ENCODE measurements at regions not wholly inside any gene's neighbourhood (a gene's known extent, or its start where the extent isn't known, plus 50 kb on each side); places are given as distances from the start of the nearest gene placed in this dataset.

- Mint-ChIP-seq H3K27me3 (ENCODE audit: low read depth) (peaks cover 11% of the 10 kb centered on the region), H3K9me3 (peaks cover 19% of the 10 kb centered on the region), H3K4me3 (no peak overlapping the region), H3K36me3 (ENCODE audit: low read depth) (peaks cover 5% of the 10 kb centered on the region), H3K27ac (ENCODE audit: unreplicated experiment) (no peak overlapping the region), H3K4me1 (peaks cover 6% of the 10 kb centered on the region)
- no peak for DNase-seq (ENCODE audit: low read depth, low spot score)
- TF ChIP-seq CTCF (conservative IDR thresholded peaks at IDR 0.05), result no peak
These were observed 246.6 kb upstream of the NCKAP5 start for GRCh38 chr2:133814890-133815289.

GRCh38 chr2:133816037-133816436, 247.8 kb upstream of the NCKAP5 start:
- no peak overlapping the region for H3K4me3 Mint-ChIP-seq
- no peak for TF ChIP-seq CTCF (conservative IDR thresholded peaks at IDR 0.05)
- no peak overlapping the region for H3K27ac Mint-ChIP-seq (ENCODE audit: unreplicated experiment)
- DNase-seq (ENCODE audit: low read depth, low spot score), result no peak
- no peaks in the 10 kb centered on the region for H3K36me3 Mint-ChIP-seq (ENCODE audit: low read depth)
- peaks cover 4% of the 10 kb centered on the region for H3K27me3 Mint-ChIP-seq (ENCODE audit: low read depth)
- H3K9me3 Mint-ChIP-seq, result peaks cover 13% of the 10 kb centered on the region
- H3K4me1 Mint-ChIP-seq, result peaks cover 6% of the 10 kb centered on the region

GRCh38 chr2:133817680-133818566, 249.7 kb upstream of the NCKAP5 start:
- Mint-ChIP-seq H3K27ac (ENCODE audit: unreplicated experiment) (no peak overlapping the region), H3K36me3 (ENCODE audit: low read depth) (no peaks in the 10 kb centered on the region), H3K27me3 (ENCODE audit: low read depth) (no peaks in the 10 kb centered on the region), H3K4me3 (no peak overlapping the region), H3K9me3 (peaks cover 4% of the 10 kb centered on the region), H3K4me1 (peaks cover 6% of the 10 kb centered on the region)
- no peak for DNase-seq (ENCODE audit: low read depth, low spot score)
- TF ChIP-seq CTCF (conservative IDR thresholded peaks at IDR 0.05), result no peak

DNA sequence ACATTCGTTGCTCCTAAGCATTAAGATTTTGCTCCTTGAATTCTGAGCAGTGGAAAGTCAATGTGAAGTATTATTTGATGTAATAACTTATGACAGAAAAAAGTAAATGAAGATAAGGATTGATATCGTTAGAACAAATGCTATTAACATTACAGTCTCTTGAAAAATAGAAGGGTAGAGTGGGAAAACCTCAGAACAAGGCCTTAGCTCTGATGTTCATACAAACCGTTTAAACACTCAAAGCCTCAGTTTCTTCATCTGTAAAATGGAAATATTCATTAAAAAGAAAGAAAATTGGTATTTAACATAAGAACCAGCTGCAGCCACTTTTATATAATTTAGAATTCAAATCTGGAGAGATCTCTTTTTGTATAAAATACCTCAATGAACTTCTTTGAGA, 250.4 kb upstream of the NCKAP5 start:
- Mint-ChIP-seq H3K4me1 (peaks cover 6% of the 10 kb centered on the region), H3K27me3 (ENCODE audit: low read depth) (no peaks in the 10 kb centered on the region), H3K9me3 (peaks cover 2% of the 10 kb centered on the region), H3K27ac (ENCODE audit: unreplicated experiment) (no peak overlapping the region), H3K4me3 (no peak overlapping the region), H3K36me3 (ENCODE audit: low read depth) (no peaks in the 10 kb centered on the region)
- no peak for DNase-seq (ENCODE audit: low read depth, low spot score)
- no peak for TF ChIP-seq CTCF (conservative IDR thresholded peaks at IDR 0.05)

- TF ChIP-seq CTCF (conservative IDR thresholded peaks at IDR 0.05), result no peak
- no peaks in the 10 kb centered on the region for H3K36me3 Mint-ChIP-seq (ENCODE audit: low read depth)
- no peaks in the 10 kb centered on the region for H3K27me3 Mint-ChIP-seq (ENCODE audit: low read depth)
- DNase-seq (ENCODE audit: low read depth, low spot score), result no peak
- no peak overlapping the region for H3K27ac Mint-ChIP-seq (ENCODE audit: unreplicated experiment)
- H3K4me1 Mint-ChIP-seq, result peaks cover under 1% of the 10 kb centered on the region
- no peak overlapping the region for H3K4me3 Mint-ChIP-seq
- H3K9me3 Mint-ChIP-seq, result no peaks in the 10 kb centered on the region
These were observed 251.6 kb upstream of the NCKAP5 start for GRCh38 chr2:133819906-133820305.

Data from neural crest cell (in vitro differentiated cells).